B cell (primary cell): ENCODE measurements at regions not wholly inside any gene's neighbourhood (a gene's known extent, or its start where the extent isn't known, plus 50 kb on each side); places are given as distances from the start of the nearest gene placed in this dataset.

Source experiments
- ATAC-seq: fragments of 200-7000 bp; cut with Tn5 transposase; one replicate; pipeline ENCODE4 v1.10.0; 2021; ENCODE audit warnings: low read depth, mild to moderate bottlenecking, moderate number of reproducible peaks, moderate library complexity
- CTCF ChIA-PET: fragments of 350-600 bp; sonication (Branson Sonifier 250); formaldehyde crosslinking; loops from one replicate; lab custom pipeline; 2021; ENCODE audit warnings: antibody characterized with exemption, inconsistent platforms; lab: Charles Lee
- POLR2A ChIA-PET: fragments of 350-600 bp; sonication (Branson Sonifier 250); formaldehyde crosslinking; loops from one replicate; lab custom pipeline; 2021; ENCODE audit warnings: antibody characterized with exemption; lab: Charles Lee
- DNase-seq: peaks from one replicate; pipeline ENCODE4 v3.0.0; 2013
- H2AFZ ChIP-seq: 2 replicates; pipeline ENCODE4 v1.6.1; 2012; ENCODE audit warnings: mild to moderate bottlenecking, low read depth, low read length; ENCODE audit not compliant: insufficient read depth, poor library complexity, severe bottlenecking
- H3K27ac ChIP-seq, 2 donors: 1 replicate in 1 of 2; 2 replicates in 1 of 2; pipeline ENCODE4 v1.5.1; 2012 to 2013; ENCODE audit warnings: low read length in 2 of 2, mild to moderate bottlenecking in 2 of 2, moderate library complexity in 1 of 2
- H3K27me3 ChIP-seq, 4 experiments: fragments of 200-600 bp in 1 of 4; sonication (generic) in 1 of 4; replicated peaks in 1 of 4; 1 replicate in 2 of 4; 2 replicates in 2 of 4; pipeline versions ENCODE4 v1.6.1 to v1.7.0; 2013 to 2016; ENCODE audit warnings: low read length in 3 of 4, mild to moderate bottlenecking in 2 of 4, mixed read lengths in 1 of 4, moderate library complexity in 1 of 4; ENCODE audit not compliant: insufficient read depth in 4 of 4, control insufficient read depth in 3 of 4; ENCODE audit errors: control extremely low read depth in 1 of 4
- H3K36me3 ChIP-seq, 2 experiments: replicated peaks in 1 of 2; 1 replicate in 1 of 2; 2 replicates in 1 of 2; pipeline versions ENCODE4 v1.6.1 to v1.7.1; 2013; ENCODE audit warnings: low read length in 1 of 2; ENCODE audit not compliant: insufficient read depth in 2 of 2, control insufficient read depth in 1 of 2; ENCODE audit errors: control extremely low read depth in 1 of 2, extremely low read depth in 1 of 2
- H3K4me1 ChIP-seq, 2 donors: fragments of 200-600 bp in 1 of 2; sonication (generic) in 1 of 2; 1 replicate in 1 of 2; 2 replicates in 1 of 2; pipeline versions ENCODE4 v1.5.1 to v1.6.1; 2013 to 2017; ENCODE audit warnings: low read length in 2 of 2; ENCODE audit not compliant: control insufficient read depth in 2 of 2, insufficient read depth in 2 of 2
- H3K4me2 ChIP-seq: replicated peaks from 2 replicates; pipeline ENCODE3; 2012; ENCODE audit warnings: mild to moderate bottlenecking, low read depth, low read length; ENCODE audit not compliant: poor library complexity, severe bottlenecking
- H3K4me3 ChIP-seq, 5 experiments: fragments of 200-600 bp in 1 of 5; sonication (generic) in 1 of 5; 1 replicate in 3 of 5; 2 replicates in 2 of 5; pipeline versions ENCODE4 v1.5.1 to v1.7.0; 2011 to 2016; ENCODE audit warnings: low read length in 4 of 5, mild to moderate bottlenecking in 4 of 5, low read depth in 2 of 5, control low read depth in 1 of 5, moderate library complexity in 1 of 5; ENCODE audit not compliant: insufficient read depth in 1 of 5; ENCODE audit errors: control extremely low read depth in 1 of 5, extremely low read depth in 1 of 5
- H3K79me2 ChIP-seq: fragments of 200-600 bp; sonication (generic); one replicate; pipeline ENCODE4 v1.6.0; 2016; ENCODE audit warnings: low read length; ENCODE audit not compliant: control insufficient read depth, insufficient read depth
- H3K9ac ChIP-seq: fragments of 200-600 bp; sonication (generic); 2 replicates; pipeline ENCODE4 v1.6.1; 2017; ENCODE audit warnings: mild to moderate bottlenecking, low read length, moderate library complexity
- H3K9me3 ChIP-seq, 3 donors: one replicate each; pipeline versions ENCODE4 v1.6.1 to v1.7.1; 2013; ENCODE audit warnings: low read length in 2 of 3; ENCODE audit not compliant: control insufficient read depth in 2 of 3, insufficient read depth in 1 of 3; ENCODE audit errors: control extremely low read depth in 1 of 3
- H4K20me1 ChIP-seq: 2 replicates; pipeline ENCODE4 v1.6.0; 2012; ENCODE audit warnings: mild to moderate bottlenecking, low read length; ENCODE audit not compliant: insufficient read depth, control insufficient read depth, poor library complexity, severe bottlenecking
- H3K27ac Mint-ChIP-seq: one replicate; pipeline ENCODE4 v1.8.0; 2021; ENCODE audit warnings: mixed read lengths
- H3K27me3 Mint-ChIP-seq: one replicate; pipeline ENCODE4 v1.8.0; 2021; ENCODE audit warnings: mixed read lengths
- H3K4me1 Mint-ChIP-seq: one replicate; pipeline ENCODE4 v1.8.0; 2021; ENCODE audit warnings: mixed read lengths
- H3K4me3 Mint-ChIP-seq: one replicate; pipeline ENCODE4 v1.8.0; 2021; ENCODE audit warnings: mixed read lengths
- H3K9me3 Mint-ChIP-seq: one replicate; pipeline ENCODE4 v1.8.0; 2022; ENCODE audit warnings: mixed read lengths; ENCODE audit not compliant: insufficient read depth
- EZH2 ChIP-seq: IDR thresholded peaks from 2 replicates; pipeline ENCODE4 v1.6.1; 2012; ENCODE audit warnings: borderline replicate concordance, low read depth, mild to moderate bottlenecking, moderate library complexity, low read length; ENCODE audit not compliant: insufficient read depth, poor library complexity, severe bottlenecking
- WGBS: methylation state at CpG from one replicate; pipeline ENCODE4 v1.1.5; 2013; ENCODE audit warnings: missing lambda C conversion rate; ENCODE audit not compliant: insufficient coverage; 5-methylcytosine and 5-hydroxymethylcytosine counted together
- intact Hi-C: fragments of 100-400 bp; cut with micrococcal nuclease; formaldehyde crosslinking; loops from one replicate; pipeline ENCODE4 v1.10.0; 2022
- TF ChIP-seq, protein P1 (sequence below): fragments of 200-600 bp; IDR thresholded peaks from one replicate; pipeline ENCODE4 v1.8.0; 2022; ENCODE audit warnings: antibody characterized with exemption, mild to moderate bottlenecking

DNA sequence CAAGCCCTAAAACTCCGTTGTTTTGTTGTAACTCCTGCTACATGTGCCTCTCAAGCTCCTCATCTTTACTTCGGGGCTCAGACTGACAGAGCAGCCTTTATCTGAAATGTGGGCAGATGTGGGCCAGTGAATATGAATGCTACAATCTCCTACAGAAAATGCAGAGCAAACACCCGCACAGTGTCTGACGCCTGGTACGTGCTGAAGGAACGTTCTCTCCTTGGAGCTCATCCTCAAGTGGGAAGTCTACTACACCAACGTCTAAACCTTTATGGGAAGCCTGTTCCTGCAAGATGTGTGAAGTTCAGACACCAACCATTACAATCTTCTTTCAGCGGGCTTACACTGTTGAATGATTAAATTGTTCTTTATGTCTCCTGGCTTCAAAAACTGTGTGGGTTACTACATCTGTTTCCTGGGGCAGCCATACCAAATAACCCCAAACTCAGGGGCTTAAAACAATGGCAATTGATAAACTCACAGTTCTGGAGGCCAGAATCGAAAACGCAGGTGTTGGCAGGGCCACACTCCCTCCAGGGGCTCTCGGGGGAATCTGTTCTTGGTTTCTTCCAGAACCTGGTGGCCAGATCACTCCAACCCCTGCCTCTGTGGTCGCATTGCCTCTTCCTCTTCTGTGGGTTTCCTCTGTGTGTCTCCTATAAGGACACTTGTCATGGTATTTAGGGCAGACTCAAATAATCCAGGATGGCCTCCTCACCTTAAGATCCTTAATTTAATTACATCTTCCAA is 179.7 kb upstream of the PLXNC1 start:
- Histone ChIP-seq H3K36me3 (no peaks in the 10 kb centered on the region), H3K4me3 (no peak overlapping the region), H3K9me3 (no peaks in the 10 kb centered on the region), H3K4me1 (no peaks in the 10 kb centered on the region), H3K4me2 (no peak overlapping the region), H3K79me2 (no peaks in the 10 kb centered on the region), H2AFZ (no peak overlapping the region), H3K27me3 (peaks cover 0 to 3% (median 0%) of the 10 kb centered on the region in 4 experiments), H3K27ac (no peak overlapping the region), H4K20me1 (no peaks in the 10 kb centered on the region), H3K9ac (no peak overlapping the region)
- WGBS = 34% methylated on average over 5 of the region's 12 CpGs
- TF ChIP-seq, protein P1, sequence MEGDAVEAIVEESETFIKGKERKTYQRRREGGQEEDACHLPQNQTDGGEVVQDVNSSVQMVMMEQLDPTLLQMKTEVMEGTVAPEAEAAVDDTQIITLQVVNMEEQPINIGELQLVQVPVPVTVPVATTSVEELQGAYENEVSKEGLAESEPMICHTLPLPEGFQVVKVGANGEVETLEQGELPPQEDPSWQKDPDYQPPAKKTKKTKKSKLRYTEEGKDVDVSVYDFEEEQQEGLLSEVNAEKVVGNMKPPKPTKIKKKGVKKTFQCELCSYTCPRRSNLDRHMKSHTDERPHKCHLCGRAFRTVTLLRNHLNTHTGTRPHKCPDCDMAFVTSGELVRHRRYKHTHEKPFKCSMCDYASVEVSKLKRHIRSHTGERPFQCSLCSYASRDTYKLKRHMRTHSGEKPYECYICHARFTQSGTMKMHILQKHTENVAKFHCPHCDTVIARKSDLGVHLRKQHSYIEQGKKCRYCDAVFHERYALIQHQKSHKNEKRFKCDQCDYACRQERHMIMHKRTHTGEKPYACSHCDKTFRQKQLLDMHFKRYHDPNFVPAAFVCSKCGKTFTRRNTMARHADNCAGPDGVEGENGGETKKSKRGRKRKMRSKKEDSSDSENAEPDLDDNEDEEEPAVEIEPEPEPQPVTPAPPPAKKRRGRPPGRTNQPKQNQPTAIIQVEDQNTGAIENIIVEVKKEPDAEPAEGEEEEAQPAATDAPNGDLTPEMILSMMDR = no peak
- CTCF ChIA-PET = no interaction called here
- H3K9me3 Mint-ChIP-seq = no peaks in the 10 kb centered on the region
- intact Hi-C loops = no loop called here
- POLR2A ChIA-PET = no interaction called here
- H3K4me3 Mint-ChIP-seq = no peak overlapping the region
- no peaks in the 10 kb centered on the region for H3K4me1 Mint-ChIP-seq
- no peak overlapping the region for H3K27ac Mint-ChIP-seq
- H3K27me3 Mint-ChIP-seq = peaks cover 40% of the 10 kb centered on the region
- DNase-seq (no peak), ATAC-seq (no peak)

DNA sequence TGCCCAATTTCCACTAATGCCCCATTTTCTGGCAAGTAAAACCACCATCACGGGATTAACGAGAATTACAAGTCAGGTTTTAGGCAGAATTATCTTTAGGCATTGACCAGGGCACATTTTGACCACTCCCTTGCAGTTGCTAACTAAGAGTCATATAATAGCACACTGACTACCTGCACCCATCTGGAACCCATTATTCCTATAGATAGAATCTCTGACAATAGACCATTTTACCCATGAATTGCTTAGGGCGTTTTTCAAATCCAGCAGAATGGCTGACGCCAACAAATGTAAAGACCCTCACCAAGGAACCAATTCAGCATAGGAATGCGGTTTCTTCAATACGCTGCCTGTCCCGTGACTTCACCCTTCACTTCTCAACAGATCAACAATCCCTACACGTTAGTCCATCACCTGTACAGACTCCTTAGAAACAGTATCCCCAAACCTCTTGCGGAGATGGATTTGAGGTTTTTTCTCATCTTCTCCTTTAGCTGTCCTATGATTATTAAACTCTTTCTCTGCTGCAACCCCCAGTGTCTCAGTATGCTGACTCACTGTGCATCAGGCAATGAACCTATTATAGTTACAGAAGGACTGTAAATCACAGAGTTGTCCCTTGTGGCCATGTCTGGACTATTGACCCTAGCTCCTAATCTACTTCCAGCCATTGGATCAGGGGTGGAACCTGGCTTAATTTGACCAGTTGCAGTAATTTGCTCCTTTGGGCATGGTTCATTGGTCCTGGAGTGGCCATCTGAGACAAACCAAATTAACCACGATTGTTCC is 177.3 kb upstream of the PLXNC1 start:
- Histone ChIP-seq H3K9me3 (no peaks in the 10 kb centered on the region), H3K36me3 (no peaks in the 10 kb centered on the region), H3K9ac (no peak overlapping the region), H3K4me2 (no peak overlapping the region), H4K20me1 (no peaks in the 10 kb centered on the region), H3K27me3 (peaks cover 0 to 3% (median 0%) of the 10 kb centered on the region in 4 experiments), H3K79me2 (no peaks in the 10 kb centered on the region), H3K4me3 (no peak overlapping the region), H3K27ac (no peak overlapping the region), H2AFZ (no peak overlapping the region), H3K4me1 (no peaks in the 10 kb centered on the region)
- Mint-ChIP-seq H3K27me3 (peaks cover 32% of the 10 kb centered on the region), H3K27ac (no peak overlapping the region), H3K4me1 (no peaks in the 10 kb centered on the region), H3K4me3 (no peak overlapping the region), H3K9me3 (no peaks in the 10 kb centered on the region)
- DNase-seq (no peak), ATAC-seq (no peak)
- no peak for TF ChIP-seq EZH2
- TF ChIP-seq, protein P1 = no peak
- intact Hi-C loops = no loop called here
- POLR2A ChIA-PET = no interaction called here
- CTCF ChIA-PET = no interaction called here
- WGBS = 79% methylated on average over 8 of the region's 10 CpGs
